WTC11 (cell line): ENCODE measurements at regions not wholly inside any gene's neighbourhood (a gene's known extent, or its start where the extent isn't known, plus 50 kb on each side); places are given as distances from the start of the nearest gene placed in this dataset.

Experiments used
- ATAC-seq: fragments of 200-7000 bp; cut with Tn5 transposase; 2 replicates; pipeline ENCODE4 v1.10.0; 2021; ENCODE audit warnings: mild to moderate bottlenecking, moderate library complexity
- CTCF ChIA-PET: fragments of 300-600 bp; sonication (Branson Sonifier 250); formaldehyde crosslinking; loops from one replicate; lab custom pipeline; 2021; ENCODE audit warnings: antibody characterized with exemption; lab: Charles Lee
- POLR2A ChIA-PET: fragments of 350-600 bp; sonication (Branson Sonifier 250); formaldehyde crosslinking; loops from one replicate; lab custom pipeline; 2021; ENCODE audit warnings: antibody characterized with exemption; lab: Charles Lee
- DNase-seq: peaks from one replicate; pipeline ENCODE4 v3.0.0; 2021; ENCODE audit warnings: low spot score
- H3K27ac Mint-ChIP-seq: 2 replicates; pipeline ENCODE4 v1.8.0; 2021; ENCODE audit warnings: mixed read lengths
- H3K27me3 Mint-ChIP-seq: 2 replicates; pipeline ENCODE4 v1.8.0; 2021; ENCODE audit warnings: low read depth, mild to moderate bottlenecking, moderate library complexity, mixed read lengths
- H3K36me3 Mint-ChIP-seq: 2 replicates; pipeline ENCODE4 v1.8.0; 2021; ENCODE audit warnings: mixed read lengths
- H3K4me1 Mint-ChIP-seq: 2 replicates; pipeline ENCODE4 v1.8.0; 2022; ENCODE audit warnings: mixed read lengths
- H3K4me3 Mint-ChIP-seq: 2 replicates; pipeline ENCODE4 v1.8.0; 2021; ENCODE audit warnings: mild to moderate bottlenecking, moderate library complexity, mixed read lengths
- H3K9me3 Mint-ChIP-seq: 2 replicates; pipeline ENCODE4 v1.8.0; 2021; ENCODE audit warnings: mixed read lengths
- AFF4 ChIP-seq: sonication (generic); formaldehyde crosslinking; IDR thresholded peaks from 2 replicates; pipeline ENCODE4 v1.8.1; 2023; ENCODE audit warnings: mild to moderate bottlenecking, missing genetic modification reagents, borderline replicate concordance
- E2F1 ChIP-seq: sonication (generic); formaldehyde crosslinking; IDR thresholded peaks from 2 replicates; pipeline ENCODE4 v1.8.0; 2022; ENCODE audit warnings: mild to moderate bottlenecking, missing genetic modification reagents
- ERG ChIP-seq: fragments of 250-450 bp; sonication (Bioruptor Pico); IDR thresholded peaks from 2 replicates; pipeline ENCODE4 v1.8.0; 2021; ENCODE audit warnings: mild to moderate bottlenecking
- GRHL2 ChIP-seq: fragments of 250-450 bp; sonication (Bioruptor Pico); IDR thresholded peaks from 2 replicates; pipeline ENCODE4 v1.8.0; 2022; ENCODE audit warnings: mild to moderate bottlenecking, moderate library complexity; ENCODE audit not compliant: insufficient replicate concordance, severe bottlenecking
- KAT7 ChIP-seq: sonication (generic); formaldehyde crosslinking; IDR thresholded peaks from 2 replicates; pipeline ENCODE4 v1.8.1; 2023; ENCODE audit warnings: missing genetic modification reagents, mild to moderate bottlenecking, borderline replicate concordance
- MAX ChIP-seq: sonication (generic); formaldehyde crosslinking; IDR thresholded peaks from 2 replicates; pipeline ENCODE4 v1.8.0; 2022; ENCODE audit warnings: mild to moderate bottlenecking, missing genetic modification reagents
- MXD4 ChIP-seq: fragments of 250-450 bp; sonication (Bioruptor Pico); IDR thresholded peaks from 2 replicates; pipeline ENCODE4 v1.8.0; 2021; ENCODE audit warnings: mild to moderate bottlenecking, moderate library complexity, borderline replicate concordance
- NR2C2 ChIP-seq: sonication (generic); formaldehyde crosslinking; IDR thresholded peaks from 2 replicates; pipeline ENCODE4 v1.8.0; 2022; ENCODE audit warnings: mild to moderate bottlenecking, missing genetic modification reagents
- PREB ChIP-seq: sonication (generic); formaldehyde crosslinking; IDR thresholded peaks from 2 replicates; pipeline ENCODE4 v1.8.1; 2022; ENCODE audit warnings: mild to moderate bottlenecking, missing genetic modification reagents, moderate library complexity, borderline replicate concordance
- SMAD4 ChIP-seq: sonication (generic); formaldehyde crosslinking; IDR thresholded peaks from 2 replicates; pipeline ENCODE4 v1.8.0; 2022; ENCODE audit warnings: mild to moderate bottlenecking, missing genetic modification reagents
- SOX15 ChIP-seq: fragments of 250-450 bp; sonication (Bioruptor Pico); IDR thresholded peaks from 2 replicates; pipeline ENCODE4 v1.9.0; 2021; ENCODE audit warnings: mild to moderate bottlenecking
- STAT6 ChIP-seq: sonication (generic); formaldehyde crosslinking; conservative IDR thresholded peaks from 2 replicates; pipeline ENCODE4 v1.8.1; 2023; ENCODE audit warnings: mild to moderate bottlenecking, low read depth, missing genetic modification reagents, moderate library complexity
- TP53 ChIP-seq: sonication (generic); formaldehyde crosslinking; IDR thresholded peaks from 2 replicates; pipeline ENCODE4 v1.8.1; 2023; ENCODE audit warnings: mild to moderate bottlenecking, missing genetic modification reagents
- ZBTB43 ChIP-seq: sonication (generic); formaldehyde crosslinking; IDR thresholded peaks from 2 replicates; pipeline ENCODE4 v1.8.1; 2023; ENCODE audit warnings: mild to moderate bottlenecking, missing genetic modification reagents
- ZNF416 ChIP-seq: fragments of 250-450 bp; sonication (Bioruptor Pico); IDR thresholded peaks from 2 replicates; pipeline ENCODE4 v1.9.0; 2021; ENCODE audit warnings: mild to moderate bottlenecking, inconsistent platforms
- ZNF512 ChIP-seq: sonication (generic); formaldehyde crosslinking; IDR thresholded peaks from 2 replicates; pipeline ENCODE4 v1.8.1; 2022; ENCODE audit warnings: missing genetic modification reagents, borderline replicate concordance
- ZSCAN18 ChIP-seq: fragments of 250-450 bp; sonication (Bioruptor Pico); IDR thresholded peaks from 2 replicates; pipeline ENCODE4 v2.1.2; 2022; ENCODE audit warnings: mild to moderate bottlenecking, moderate library complexity

GRCh38 chr12:67722296-67722695, 73.8 kb downstream of the DYRK2 start (continued):
- TF ChIP-seq ZSCAN18 (CRISPR knock-in tag) (no peak), TP53 (no peak), MXD4 (CRISPR knock-in tag) (no peak)
- TF ChIP-seq, all 79 proteins: peak for 0

- ChIA-PET POLR2A (no interaction called here), CTCF (no interaction called here)
- TF ChIP-seq ZBTB43 (no peak), SMAD4 (CRISPR knock-in tag) (no peak), KAT7 (no peak), STAT6 (CRISPR knock-in tag) (no peak), SOX15 (CRISPR knock-in tag) (no peak), GRHL2 (no peak), ZNF416 (CRISPR knock-in tag) (no peak), MAX (CRISPR knock-in tag) (no peak)
- no peaks in the 10 kb centered on the region for H3K4me1 Mint-ChIP-seq
- H3K36me3 Mint-ChIP-seq, result no peaks in the 10 kb centered on the region
- no peaks in the 10 kb centered on the region; the same call in 1 of the 2 replicates for H3K27me3 Mint-ChIP-seq
- H3K9me3 Mint-ChIP-seq, result no peaks in the 10 kb centered on the region
- DNase-seq, result no peak
- H3K27ac Mint-ChIP-seq, result no peak overlapping the region
- no peak for ATAC-seq
- H3K4me3 Mint-ChIP-seq, result no peak overlapping the region
Measured at GRCh38 chr12:67726868-67727267, 78.3 kb downstream of the DYRK2 start.

GRCh38 chr12:67727702-67728666, 79.4 kb downstream of the DYRK2 start:
- H3K27me3 Mint-ChIP-seq, result no peaks in the 10 kb centered on the region; the same call in 1 of the 2 replicates
- DNase-seq (no peak), ATAC-seq (no peak)
- CTCF ChIA-PET, result no interaction called here
- H3K4me3 Mint-ChIP-seq, result no peak overlapping the region
- H3K9me3 Mint-ChIP-seq, result no peaks in the 10 kb centered on the region
- no peak overlapping the region for H3K27ac Mint-ChIP-seq
- H3K4me1 Mint-ChIP-seq, result no peaks in the 10 kb centered on the region
- H3K36me3 Mint-ChIP-seq, result no peaks in the 10 kb centered on the region
- POLR2A ChIA-PET, result no interaction called here
- TF ChIP-seq NR2C2 (CRISPR knock-in tag), result no peak
- no peak for TF ChIP-seq ZNF512 (CRISPR knock-in tag)
- no peak for TF ChIP-seq E2F1
- TF ChIP-seq PREB (CRISPR knock-in tag), result no peak
- no peak for TF ChIP-seq ERG
- no peak for TF ChIP-seq AFF4
